ENCODE measurements at regions not wholly inside any gene's neighbourhood (a gene's known extent, or its start where the extent isn't known, plus 50 kb on each side); places are given as distances from the start of the nearest gene placed in this dataset.
"Not testable (repeated sequence)": the region's sequence is repeated elsewhere in the genome, so short reads cannot be mapped to it uniquely, and the experiment has no call there.

- TF ChIP-seq CTCF (IDR thresholded peaks at IDR 0.05; ENCODE audit: low read depth, low read length), result no peak
- no peak for DNase-seq (ENCODE audit: low read depth in 2 of 2)
- H3K4me3 ChIP-seq (replicated peaks in 1 of 2; ENCODE audit: low read depth in 2 of 2, low read length in 2 of 2), result no peak overlapping the region
Measured at GRCh38 chr16:8402981-8403843, 187.1 kb downstream of the TMEM114 start.

DNA sequence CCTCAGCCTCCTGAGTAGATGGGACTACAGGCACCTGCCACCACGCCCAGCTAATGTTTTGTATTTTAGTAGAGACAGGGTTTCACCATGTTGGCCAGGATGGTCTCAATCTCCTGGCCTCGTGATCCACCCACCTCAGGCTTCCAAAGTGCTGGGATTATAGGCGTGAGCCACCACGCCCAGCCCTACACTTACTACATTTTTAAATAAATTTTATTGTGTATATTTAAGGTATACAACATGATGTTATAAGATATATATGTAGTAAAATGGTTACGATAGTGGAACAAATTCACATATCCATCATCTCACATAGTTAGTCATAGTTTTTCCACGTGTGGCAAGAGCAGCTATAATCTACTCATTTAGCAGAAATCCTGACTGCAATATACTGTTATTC lies 189.6 kb downstream of the TMEM114 start:
- not testable (repeated sequence) for DNase-seq (ENCODE audit: low read depth in 2 of 2); H3K4me3 ChIP-seq (replicated peaks in 1 of 2; ENCODE audit: low read depth in 2 of 2, low read length in 2 of 2)

GRCh38 chr16:8398548-8398947 lies 191.8 kb downstream of the TMEM114 start:
- no peak overlapping the region for H3K4me3 ChIP-seq (replicated peaks in 1 of 2; ENCODE audit: low read depth in 2 of 2, low read length in 2 of 2)
- TF ChIP-seq CTCF (IDR thresholded peaks at IDR 0.05; ENCODE audit: low read depth, low read length), result no peak
- DNase-seq (ENCODE audit: low read depth in 2 of 2), result no peak

- no peak for TF ChIP-seq CTCF (IDR thresholded peaks at IDR 0.05; ENCODE audit: low read depth, low read length)
- no peak overlapping the region for H3K4me3 ChIP-seq (replicated peaks in 1 of 2; ENCODE audit: low read depth in 2 of 2, low read length in 2 of 2)
- no peak for DNase-seq (ENCODE audit: low read depth in 2 of 2)
Measured at GRCh38 chr16:8397223-8397622, 193.1 kb downstream of the TMEM114 start.

DNA sequence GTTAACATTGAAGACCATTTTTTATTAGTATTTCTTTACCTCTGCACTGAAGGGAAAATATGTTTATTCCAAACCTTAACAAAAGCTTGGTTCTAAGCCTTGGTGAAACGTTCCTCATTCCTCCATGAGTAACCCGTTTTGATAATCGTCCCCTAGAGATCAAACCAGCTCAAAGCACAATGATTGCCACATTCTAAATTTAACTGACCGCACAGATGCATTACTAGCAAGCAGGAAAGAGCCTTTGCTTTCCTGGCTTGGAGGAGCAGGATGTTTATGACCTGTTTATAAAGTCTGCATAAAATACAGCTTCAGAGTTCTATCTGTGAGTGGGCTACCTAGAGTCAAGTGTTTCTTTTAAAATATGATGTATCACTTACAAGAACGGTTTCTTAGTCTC lies 193.8 kb downstream of the TMEM114 start:
- no peak for TF ChIP-seq CTCF (IDR thresholded peaks at IDR 0.05; ENCODE audit: low read depth, low read length)
- H3K4me3 ChIP-seq (replicated peaks in 1 of 2; ENCODE audit: low read depth in 2 of 2, low read length in 2 of 2), result no peak overlapping the region
- DNase-seq (ENCODE audit: low read depth in 2 of 2), result no peak

DNA sequence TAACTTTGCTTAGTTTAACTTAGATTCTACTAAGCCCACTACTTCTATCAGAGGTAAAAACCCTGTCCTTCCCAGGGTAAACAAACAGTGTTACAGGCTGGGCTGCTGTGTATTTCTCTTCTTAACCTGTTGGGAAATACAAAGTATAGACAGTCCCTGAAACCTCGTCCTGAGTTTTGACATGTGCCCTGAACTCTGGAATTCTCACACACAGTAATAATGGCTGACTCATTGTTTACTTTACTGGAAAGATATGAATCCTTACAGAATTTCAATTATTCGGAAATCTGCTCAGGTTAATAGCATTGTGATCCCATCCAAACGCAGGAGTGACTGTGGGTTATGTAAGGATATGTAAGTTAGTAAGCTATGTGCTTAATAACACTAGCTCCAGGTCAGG lies 199.1 kb downstream of the TMEM114 start:
- no peak for DNase-seq (ENCODE audit: low read depth in 2 of 2)

GRCh38 chr16:8388684-8389083 lies 201.6 kb downstream of the TMEM114 start:
- no peak for TF ChIP-seq CTCF (IDR thresholded peaks at IDR 0.05; ENCODE audit: low read depth, low read length)
- no peak for DNase-seq (ENCODE audit: low read depth in 2 of 2)
- no peak overlapping the region for H3K4me3 ChIP-seq (replicated peaks in 1 of 2; ENCODE audit: low read depth in 2 of 2, low read length in 2 of 2)

More for the DNA sequence above, 199.1 kb downstream of the TMEM114 start:
- no peak overlapping the region for H3K4me3 ChIP-seq (replicated peaks in 1 of 2; ENCODE audit: low read depth in 2 of 2, low read length in 2 of 2)
- TF ChIP-seq CTCF (IDR thresholded peaks at IDR 0.05; ENCODE audit: low read depth, low read length), result no peak
